ENCODE measurements at regions not wholly inside any gene's neighbourhood (a gene's known extent, or its start where the extent isn't known, plus 50 kb on each side); places are given as distances from the start of the nearest gene placed in this dataset.

- DNase-seq (ENCODE audit: extremely low read depth, insufficient read length), result no peak
- TF ChIP-seq CTCF (IDR thresholded peaks at IDR 0.05; ENCODE audit: insufficient read depth, low read length, poor library complexity, severe bottlenecking), result no peak
- Histone ChIP-seq H3K27me3 (replicated peaks; ENCODE audit: control insufficient read depth, insufficient read depth, low read length) (no peaks in the 10 kb centered on the region), H3K36me3 (ENCODE audit: control insufficient read depth, insufficient read depth, low read length) (no peaks in the 10 kb centered on the region), H3K4me3 (replicated peaks; ENCODE audit: low read depth, low read length) (no peak overlapping the region)
These were observed 670.9 kb downstream of the HTR1B start for GRCh38 chr6:76792394-76792793.

GRCh38 chr6:76790881-76791280 is 672.4 kb downstream of the HTR1B start:
- no peak for DNase-seq (ENCODE audit: extremely low read depth, insufficient read length)
- Histone ChIP-seq H3K36me3 (ENCODE audit: control insufficient read depth, insufficient read depth, low read length) (no peaks in the 10 kb centered on the region), H3K4me3 (replicated peaks; ENCODE audit: low read depth, low read length) (no peak overlapping the region), H3K27me3 (replicated peaks; ENCODE audit: control insufficient read depth, insufficient read depth, low read length) (no peaks in the 10 kb centered on the region)
- TF ChIP-seq CTCF (IDR thresholded peaks at IDR 0.05; ENCODE audit: insufficient read depth, low read length, poor library complexity, severe bottlenecking), result no peak

- H3K36me3 ChIP-seq (ENCODE audit: control insufficient read depth, insufficient read depth, low read length), result no peaks in the 10 kb centered on the region
- H3K27me3 ChIP-seq (replicated peaks; ENCODE audit: control insufficient read depth, insufficient read depth, low read length), result no peaks in the 10 kb centered on the region
- DNase-seq (ENCODE audit: extremely low read depth, insufficient read length), result no peak
- TF ChIP-seq CTCF (IDR thresholded peaks at IDR 0.05; ENCODE audit: insufficient read depth, low read length, poor library complexity, severe bottlenecking), result no peak
- no peak overlapping the region for H3K4me3 ChIP-seq (replicated peaks; ENCODE audit: low read depth, low read length)
These were observed 673.1 kb downstream of the HTR1B start for GRCh38 chr6:76790045-76790796.

- no peak for DNase-seq (ENCODE audit: extremely low read depth, insufficient read length)
- TF ChIP-seq CTCF (IDR thresholded peaks at IDR 0.05; ENCODE audit: insufficient read depth, low read length, poor library complexity, severe bottlenecking), result no peak
- no peaks in the 10 kb centered on the region for H3K36me3 ChIP-seq (ENCODE audit: control insufficient read depth, insufficient read depth, low read length)
- H3K4me3 ChIP-seq (replicated peaks; ENCODE audit: low read depth, low read length), result no peak overlapping the region
- H3K27me3 ChIP-seq (replicated peaks; ENCODE audit: control insufficient read depth, insufficient read depth, low read length), result no peaks in the 10 kb centered on the region
These were observed 673.7 kb downstream of the HTR1B start for GRCh38 chr6:76789580-76789979.

- TF ChIP-seq CTCF (IDR thresholded peaks at IDR 0.05; ENCODE audit: insufficient read depth, low read length, poor library complexity, severe bottlenecking), result no peak
- no peak overlapping the region for H3K4me3 ChIP-seq (replicated peaks; ENCODE audit: low read depth, low read length)
- DNase-seq (ENCODE audit: extremely low read depth, insufficient read length), result no peak
- H3K36me3 ChIP-seq (ENCODE audit: control insufficient read depth, insufficient read depth, low read length), result no peaks in the 10 kb centered on the region
- no peaks in the 10 kb centered on the region for H3K27me3 ChIP-seq (replicated peaks; ENCODE audit: control insufficient read depth, insufficient read depth, low read length)
These were observed 675.1 kb downstream of the HTR1B start for GRCh38 chr6:76788155-76788554.

GRCh38 chr6:76779068-76779467 is 684.2 kb downstream of the HTR1B start:
- no peak for DNase-seq (ENCODE audit: extremely low read depth, insufficient read length)
- TF ChIP-seq CTCF (IDR thresholded peaks at IDR 0.05; ENCODE audit: insufficient read depth, low read length, poor library complexity, severe bottlenecking), result no peak
- Histone ChIP-seq H3K36me3 (ENCODE audit: control insufficient read depth, insufficient read depth, low read length) (no peaks in the 10 kb centered on the region), H3K27me3 (replicated peaks; ENCODE audit: control insufficient read depth, insufficient read depth, low read length) (no peaks in the 10 kb centered on the region), H3K4me3 (replicated peaks; ENCODE audit: low read depth, low read length) (no peak overlapping the region)
